ENCODE measurements at regions not wholly inside any gene's neighbourhood (a gene's known extent, or its start where the extent isn't known, plus 50 kb on each side); places are given as distances from the start of the nearest gene placed in this dataset.

DNA sequence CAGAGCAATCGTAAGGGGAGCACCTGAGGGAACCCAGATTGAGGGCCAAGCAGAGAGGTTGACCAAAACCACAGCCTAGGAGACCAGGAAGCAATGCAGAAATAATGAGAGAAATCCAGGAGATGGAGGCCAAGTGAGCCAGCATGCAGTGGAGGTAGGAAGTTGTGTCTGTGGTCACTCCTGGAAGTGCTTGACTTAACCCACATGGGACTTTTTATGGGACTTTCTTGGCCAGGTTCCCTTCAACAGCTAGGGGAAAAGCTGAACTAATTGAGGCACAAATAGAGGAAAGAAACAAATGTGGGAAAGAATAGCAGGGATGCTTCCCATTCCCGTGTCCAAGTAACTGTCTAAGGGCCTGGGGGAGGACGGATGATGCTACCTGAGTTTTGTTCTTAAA, 293.2 kb upstream of the CLINT1 start:
- Histone ChIP-seq H3K36me3 (no peaks in the 10 kb centered on the region), H3K4me3 (no peak overlapping the region), H3K27ac (no peak overlapping the region), H3K27me3 (no peaks in the 10 kb centered on the region), H3K4me1 (peaks cover 0 to 10% (median 5%) of the 10 kb centered on the region in 3 donors), H3K9me3 (no peaks in the 10 kb centered on the region)
- 89 to 97% methylated on average over 2 to 3 of the region's 3 CpGs for WGBS, 2 donors
- intact Hi-C loops (cut with DNase I): no loop called here
- TF ChIP-seq POLR2A (IDR thresholded peaks at IDR 0.05) (no peak), CTCF (IDR thresholded peaks at IDR 0.05) (no peak)
- no peak for DNase-seq

- Histone ChIP-seq H3K27ac (no peak overlapping the region), H3K4me1 (no peaks in the 10 kb centered on the region), H3K36me3 (no peaks in the 10 kb centered on the region), H3K4me3 (no peak overlapping the region), H3K27me3 (no peaks in the 10 kb centered on the region), H3K9me3 (no peaks in the 10 kb centered on the region)
- 69 to 75% methylated on average over 1 of the region's 1 CpG for WGBS, 2 donors
- DNase-seq: no peak
- intact Hi-C loops (cut with DNase I): no loop called here
- TF ChIP-seq POLR2A (IDR thresholded peaks at IDR 0.05): no peak
- TF ChIP-seq CTCF (IDR thresholded peaks at IDR 0.05): no peak
Observed at GRCh38 chr5:158147227-158147626, 288.3 kb upstream of the CLINT1 start.

- no peaks in the 10 kb centered on the region for H3K9me3 ChIP-seq
- H3K4me1 ChIP-seq: no peaks in the 10 kb centered on the region
- no peak for DNase-seq
- H3K36me3 ChIP-seq: no peaks in the 10 kb centered on the region
- H3K27ac ChIP-seq: no peak overlapping the region
- 70 to 74% methylated on average over 4 of the region's 4 CpGs for WGBS, 2 donors
- H3K4me3 ChIP-seq: no peak overlapping the region
- H3K27me3 ChIP-seq: no peaks in the 10 kb centered on the region
- TF ChIP-seq POLR2A (IDR thresholded peaks at IDR 0.05): no peak
- intact Hi-C loops (cut with DNase I): no loop called here
Observed at GRCh38 chr5:158145827-158146226, 286.9 kb upstream of the CLINT1 start.

DNA sequence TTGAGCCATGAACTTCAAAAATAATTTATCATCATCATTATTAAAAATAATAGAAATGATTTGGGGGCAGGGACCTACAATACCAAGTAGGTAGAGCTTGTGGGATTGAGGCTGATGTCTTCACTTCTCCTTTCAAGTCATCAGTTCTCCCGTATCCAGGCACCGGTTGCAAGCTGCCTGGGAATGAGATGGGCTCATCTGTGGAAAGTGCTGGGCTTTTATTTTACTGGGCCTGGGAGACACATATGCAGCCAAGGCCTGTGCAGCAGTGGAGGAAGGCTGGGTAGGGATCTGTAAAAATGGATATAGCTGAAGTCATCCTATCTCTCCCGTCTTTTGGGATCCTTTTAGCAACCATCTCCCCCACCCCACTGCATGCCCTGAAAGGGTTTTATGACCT, 284.1 kb upstream of the CLINT1 start:
- TF ChIP-seq POLR2A (IDR thresholded peaks at IDR 0.05): no peak
- Histone ChIP-seq H3K27ac (no peak overlapping the region), H3K36me3 (no peaks in the 10 kb centered on the region), H3K27me3 (no peaks in the 10 kb centered on the region), H3K4me3 (no peak overlapping the region), H3K9me3 (no peaks in the 10 kb centered on the region), H3K4me1 (no peaks in the 10 kb centered on the region)
- DNase-seq: no peak
- WGBS, 2 donors: 63 to 80% methylated on average over 3 of the region's 3 CpGs
- intact Hi-C loops (cut with DNase I): no loop called here

- DNase-seq: no peak
- intact Hi-C loops (cut with DNase I): no loop called here
- 54 to 58% methylated on average over 3 of the region's 3 CpGs for WGBS, 2 donors
- no peaks in the 10 kb centered on the region for H3K9me3 ChIP-seq
- H3K4me1 ChIP-seq: no peaks in the 10 kb centered on the region
- TF ChIP-seq CTCF (IDR thresholded peaks at IDR 0.05) (no peak), POLR2A (IDR thresholded peaks at IDR 0.05) (no peak)
- H3K36me3 ChIP-seq: no peaks in the 10 kb centered on the region
- no peak overlapping the region for H3K4me3 ChIP-seq
- H3K27ac ChIP-seq: no peak overlapping the region
- H3K27me3 ChIP-seq: no peaks in the 10 kb centered on the region
Observed at GRCh38 chr5:158142156-158142555, 283.2 kb upstream of the CLINT1 start.

DNA sequence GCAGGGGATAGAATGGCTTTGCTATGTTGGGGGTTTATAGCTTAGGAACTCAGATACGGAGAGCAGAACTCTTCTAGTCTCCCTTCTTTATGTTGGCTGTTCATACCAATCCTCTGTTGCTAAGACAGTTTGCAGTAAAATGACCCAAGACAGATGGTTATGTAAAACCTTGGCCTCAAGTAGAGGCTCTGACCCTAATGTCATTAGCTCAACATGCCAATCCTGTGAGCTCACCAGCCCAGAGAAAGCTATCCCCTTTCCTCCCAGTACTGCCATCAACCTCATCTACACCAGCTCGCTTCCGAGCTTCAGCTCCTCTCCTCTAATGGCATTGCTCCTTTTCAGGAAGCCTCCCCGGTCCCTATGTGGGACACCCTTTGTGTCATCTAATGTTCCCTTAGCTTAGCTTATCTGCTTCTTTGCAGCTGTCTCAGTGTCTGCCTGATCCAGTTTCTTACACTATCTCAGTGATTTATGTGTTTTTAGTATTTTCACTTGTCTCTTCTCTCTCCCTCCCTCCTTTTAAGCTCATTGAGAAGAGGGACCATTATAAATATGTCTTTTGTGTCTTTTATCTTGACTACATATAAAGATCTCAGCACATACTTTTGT, 281.3 kb upstream of the CLINT1 start:
- no peak overlapping the region for H3K4me3 ChIP-seq
- no peak for TF ChIP-seq POLR2A (IDR thresholded peaks at IDR 0.05)
- no peak for TF ChIP-seq CTCF (IDR thresholded peaks at IDR 0.05)
- no peaks in the 10 kb centered on the region for H3K9me3 ChIP-seq
- DNase-seq: no peak
- H3K4me1 ChIP-seq: no peaks in the 10 kb centered on the region
- no peaks in the 10 kb centered on the region for H3K27me3 ChIP-seq
- 70 to 77% methylated on average over 4 of the region's 4 CpGs for WGBS, 2 donors
- intact Hi-C loops (cut with DNase I): no loop called here
- no peaks in the 10 kb centered on the region for H3K36me3 ChIP-seq
- H3K27ac ChIP-seq: no peak overlapping the region
